Lung (tissue), 11 donors: ENCODE measurements at regions not wholly inside any gene's neighbourhood (a gene's known extent, or its start where the extent isn't known, plus 50 kb on each side); places are given as distances from the start of the nearest gene placed in this dataset.

ENCODE experiments used
- ATAC-seq: fragments of 200-7000 bp; cut with Tn5 transposase; one replicate; pipeline ENCODE4 v1.9.1; 2020; ENCODE audit warnings: moderate number of reproducible peaks; ENCODE audit not compliant: insufficient read depth, low FRiP score
- DNase-seq, 3 donors: peaks; one replicate each; pipeline ENCODE4 v3.0.0-alpha.2; 2013 to 2017
- H3K27ac ChIP-seq, 2 donors: one replicate each; pipeline ENCODE4 v1.5.1; 2013; ENCODE audit warnings: mild to moderate bottlenecking in 2 of 2, moderate library complexity in 2 of 2, control low read depth in 1 of 2, inconsistent platforms in 1 of 2, low read depth in 1 of 2, low read length in 1 of 2
- H3K27me3 ChIP-seq, 3 donors: one replicate each; pipeline ENCODE4 v1.5.1; 2013; ENCODE audit warnings: low read length in 2 of 3; ENCODE audit not compliant: control insufficient read depth in 3 of 3, insufficient read depth in 3 of 3
- H3K36me3 ChIP-seq, 4 donors: one replicate each; pipeline ENCODE4 v1.5.1; 2013; ENCODE audit warnings: low read length in 4 of 4, mild to moderate bottlenecking in 1 of 4, moderate library complexity in 1 of 4; ENCODE audit not compliant: control insufficient read depth in 4 of 4, insufficient read depth in 4 of 4
- H3K4me1 ChIP-seq, 5 donors: one replicate each; pipeline ENCODE4 v1.5.1; 2013; ENCODE audit warnings: low read length in 5 of 5, mild to moderate bottlenecking in 2 of 5, moderate library complexity in 1 of 5; ENCODE audit not compliant: control insufficient read depth in 5 of 5, insufficient read depth in 5 of 5
- H3K4me3 ChIP-seq: one replicate; pipeline ENCODE4 v1.5.1; 2013; ENCODE audit warnings: mild to moderate bottlenecking, control low read depth, moderate library complexity
- H3K9ac ChIP-seq, 2 donors: one replicate each; pipeline ENCODE4 v1.5.1; 2013; ENCODE audit warnings: low read length in 2 of 2, control low read depth in 1 of 2; ENCODE audit not compliant: insufficient read depth in 1 of 2
- H3K9me3 ChIP-seq, 4 donors: one replicate each; pipeline ENCODE4 v1.5.1; 2013; ENCODE audit warnings: low read length in 3 of 4, mild to moderate bottlenecking in 1 of 4, moderate library complexity in 1 of 4; ENCODE audit not compliant: control insufficient read depth in 4 of 4, insufficient read depth in 3 of 4
- CTCF ChIP-seq: IDR thresholded peaks from 2 replicates; pipeline ENCODE4 v1.5.1; 2012; ENCODE audit warnings: mild to moderate bottlenecking; ENCODE audit errors: control extremely low read depth, extremely low read depth
- WGBS, 2 donors: extraction: QIAGEN DNeasy Blood & Tissue Kit; methylation state at CpG; one replicate each; pipeline ENCODE4 v1.1.7; 2013; 5-methylcytosine and 5-hydroxymethylcytosine counted together
- donor health status: control.
- donor health status: control.
- donor health status: Bipolar disorder and iron deficiency.
- donor health status: healthy.
- donor health status: DM: yes; HTN: yes; CAD: no.

GRCh38 chr17:79317916-79318315 lies 243.3 kb downstream of the ENGASE start:
- Histone ChIP-seq H3K36me3 (no peaks in the 10 kb centered on the region), H3K9me3 (peaks cover 0 to 2% (median 0%) of the 10 kb centered on the region in 4 donors), H3K9ac (no peak overlapping the region), H3K27me3 (peaks cover 0 to 36% (median 10%) of the 10 kb centered on the region in 3 donors), H3K4me1 (no peaks in the 10 kb centered on the region), H3K4me3 (no peak overlapping the region), H3K27ac (no peak overlapping the region)
- WGBS, 2 donors = 83 to 90% methylated on average over 5 of the region's 5 CpGs
- ATAC-seq = no peak
- DNase-seq = no peak
- TF ChIP-seq CTCF = no peak

GRCh38 chr17:79316805-79317204 lies 242.2 kb downstream of the ENGASE start:
- Histone ChIP-seq H3K36me3 (no peaks in the 10 kb centered on the region), H3K27me3 (peaks cover 0 to 37% (median 10%) of the 10 kb centered on the region in 3 donors), H3K4me1 (no peaks in the 10 kb centered on the region), H3K4me3 (no peak overlapping the region), H3K9me3 (peaks cover 0 to 2% (median 0%) of the 10 kb centered on the region in 4 donors), H3K9ac (no peak overlapping the region), H3K27ac (no peak overlapping the region)
- whole genome bisulfite sequencing, 2 donors = 69 to 79% methylated on average over 6 of the region's 6 CpGs
- no peak for DNase-seq
- TF ChIP-seq CTCF = no peak
- no peak for ATAC-seq

GRCh38 chr17:79315358-79316105 lies 240.9 kb downstream of the ENGASE start:
- TF ChIP-seq CTCF = no peak
- Histone ChIP-seq H3K9me3 (peaks cover 0 to 2% (median 0%) of the 10 kb centered on the region in 4 donors), H3K9ac (no peak overlapping the region), H3K27ac (no peak overlapping the region), H3K27me3 (peaks cover 0 to 43% (median 10%) of the 10 kb centered on the region in 3 donors), H3K4me1 (no peaks in the 10 kb centered on the region), H3K36me3 (no peaks in the 10 kb centered on the region), H3K4me3 (no peak overlapping the region)
- WGBS, 2 donors = 22 to 26% methylated on average over 30 of the region's 30 CpGs
- DNase-seq = no peak
- no peak for ATAC-seq
